HG02938 (cell line): ENCODE measurements at regions not wholly inside any gene's neighbourhood (a gene's known extent, or its start where the extent isn't known, plus 50 kb on each side); places are given as distances from the start of the nearest gene placed in this dataset.

ENCODE experiments used
- ATAC-seq: cut with Tn5 transposase; IDR thresholded peaks from one replicate; pipeline ENCODE4 v1.9.1; 2021; ENCODE audit warnings: mild to moderate bottlenecking, moderate library complexity; ENCODE audit not compliant: unreplicated experiment

GRCh38 chr7:33806298-33807154 is 98.8 kb upstream of the BMPER start:
- no peak for ATAC-seq

DNA sequence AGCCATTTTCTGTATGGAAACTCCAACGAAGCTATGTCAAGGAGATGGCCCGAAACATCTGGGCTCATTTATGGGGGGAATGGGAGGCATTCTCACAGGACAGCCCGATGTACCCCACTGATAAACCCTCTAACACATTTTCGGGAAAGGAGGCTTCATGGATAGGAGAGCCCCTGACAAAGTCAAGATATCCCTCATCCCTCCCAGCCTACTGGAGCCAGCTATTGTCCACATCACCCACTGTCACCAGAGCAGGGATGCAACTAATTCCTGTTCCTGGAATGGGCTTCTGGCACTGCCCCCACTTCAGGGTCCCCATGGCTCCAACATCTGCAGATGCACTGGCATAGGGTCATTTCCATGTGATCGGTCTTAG is 98.2 kb upstream of the BMPER start:
- no peak for ATAC-seq

GRCh38 chr7:33807779-33808482 is 97.4 kb upstream of the BMPER start:
- ATAC-seq, result no peak

DNA sequence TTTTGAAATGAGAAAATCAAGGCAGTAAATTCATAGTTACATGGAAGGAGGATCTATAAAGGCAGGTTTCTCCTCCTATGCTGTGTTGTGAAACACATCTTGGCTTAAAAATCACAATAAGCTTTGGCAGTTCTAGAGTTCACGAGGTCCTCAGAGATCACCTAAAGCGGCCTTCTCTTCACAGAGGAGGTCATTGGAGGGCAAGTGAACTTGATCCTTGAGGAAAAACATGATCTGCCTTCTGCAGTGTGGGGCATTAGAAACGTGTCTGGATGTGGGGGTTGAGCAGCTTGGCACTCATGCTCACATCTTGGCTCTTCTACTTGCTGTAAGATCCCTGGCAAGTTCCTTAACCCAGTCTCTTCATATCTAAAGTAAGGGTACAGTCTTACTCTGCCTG is 96.1 kb upstream of the BMPER start:
- no peak for ATAC-seq

DNA sequence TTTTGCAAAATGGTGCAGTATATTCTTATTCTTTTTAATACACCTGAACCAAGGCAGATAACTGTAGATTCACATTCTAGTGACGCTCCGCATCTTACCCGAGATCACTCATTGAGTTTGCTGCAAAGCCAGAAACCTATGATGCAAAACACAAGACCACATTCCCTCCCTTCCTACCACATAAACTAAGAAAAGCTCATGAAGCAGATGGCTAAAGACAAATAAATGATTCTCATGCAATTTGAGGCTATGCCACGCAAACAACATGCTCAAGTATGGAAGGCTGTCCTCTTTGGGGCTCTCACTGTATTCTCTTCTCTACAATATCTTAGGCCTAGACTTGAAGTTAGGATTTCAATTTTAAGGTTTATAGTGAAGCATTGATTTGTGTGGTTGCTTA is 95.0 kb upstream of the BMPER start:
- no peak for ATAC-seq

DNA sequence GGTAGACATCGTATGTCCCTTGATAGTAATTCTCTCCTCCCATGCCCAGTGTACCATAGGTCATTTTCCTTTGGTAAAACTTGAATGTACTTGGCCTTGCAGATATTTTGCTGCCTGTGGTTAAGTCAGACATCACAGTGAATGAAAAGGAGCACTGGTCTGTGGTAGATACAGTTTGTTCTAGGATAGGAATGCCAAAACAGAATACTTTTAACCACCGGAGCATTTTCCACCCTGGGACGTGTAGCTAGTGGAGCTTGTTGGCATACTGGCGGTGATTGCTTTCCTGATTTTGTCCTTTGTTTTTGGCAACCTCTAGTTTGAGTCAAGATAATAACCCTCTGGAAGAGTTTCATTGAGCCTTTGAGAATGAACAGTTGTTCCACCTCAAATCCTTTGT is 92.0 kb upstream of the BMPER start:
- ATAC-seq, result no peak

- ATAC-seq, result no peak
Observed at GRCh38 chr7:33814400-33814799, 90.9 kb upstream of the BMPER start.

- no peak for ATAC-seq
Observed at GRCh38 chr7:33814936-33815335, 90.4 kb upstream of the BMPER start.

DNA sequence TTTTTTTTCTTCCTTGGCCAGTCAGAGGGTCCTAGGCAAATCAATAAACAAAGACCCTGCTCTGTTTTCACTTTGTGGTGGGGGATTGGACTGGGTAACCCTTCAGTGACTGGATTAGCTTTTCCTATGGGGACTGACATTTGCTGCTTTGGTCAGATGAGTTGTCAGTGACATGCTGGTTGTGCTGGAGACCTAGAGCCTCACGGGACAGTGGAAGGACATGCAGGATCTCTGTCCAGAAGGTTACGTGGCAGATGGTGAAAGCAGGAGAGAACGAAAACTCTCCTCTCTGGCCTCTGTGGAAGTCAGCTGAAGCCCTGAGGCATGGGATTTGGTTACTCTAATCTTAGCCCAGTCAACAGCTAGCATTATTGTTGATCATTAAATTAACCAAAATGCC is 90.0 kb upstream of the BMPER start:
- ATAC-seq, result no peak

GRCh38 chr7:33816106-33816505 is 89.2 kb upstream of the BMPER start:
- no peak for ATAC-seq

DNA sequence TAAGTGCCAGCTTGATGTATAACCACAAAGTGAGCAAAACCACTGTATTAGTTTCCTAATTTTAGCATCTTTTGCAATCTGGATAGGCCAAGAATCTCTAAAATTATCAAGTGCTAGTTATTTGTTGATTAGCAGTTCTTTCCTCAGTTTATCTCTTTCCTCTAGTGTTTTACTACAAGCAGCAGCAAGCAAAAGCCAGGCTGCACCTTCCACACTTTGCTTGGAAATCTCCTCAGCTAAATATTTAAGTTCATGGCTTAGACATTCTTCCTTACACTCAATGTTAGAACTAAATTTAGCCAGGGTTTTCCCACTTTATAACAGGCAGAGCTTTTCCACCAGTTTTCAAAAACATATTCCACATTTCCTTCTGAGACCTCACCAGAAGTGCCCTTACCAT is 85.7 kb upstream of the BMPER start:
- ATAC-seq, result no peak

- no peak for ATAC-seq
Observed at GRCh38 chr7:33820206-33820605, 85.1 kb upstream of the BMPER start.

DNA sequence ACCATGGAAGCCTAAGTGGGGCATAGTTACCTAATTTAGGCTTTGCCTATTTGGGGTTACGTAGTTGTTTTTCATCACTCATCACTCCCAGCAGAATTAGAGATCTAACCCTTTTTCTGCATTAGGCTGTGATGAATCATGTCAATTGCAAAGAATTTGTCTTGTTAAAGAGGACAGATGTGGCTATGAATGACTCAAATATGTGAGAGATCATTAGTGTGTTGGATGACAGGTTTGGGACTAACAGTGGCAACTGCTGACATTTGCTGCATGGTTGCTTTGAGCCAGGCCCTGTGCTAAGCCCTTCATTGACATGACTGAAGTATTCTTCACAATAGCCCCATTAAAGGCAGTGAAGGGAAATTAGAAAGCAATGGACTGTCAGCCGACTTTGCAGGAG is 83.4 kb upstream of the BMPER start:
- ATAC-seq, result no peak

DNA sequence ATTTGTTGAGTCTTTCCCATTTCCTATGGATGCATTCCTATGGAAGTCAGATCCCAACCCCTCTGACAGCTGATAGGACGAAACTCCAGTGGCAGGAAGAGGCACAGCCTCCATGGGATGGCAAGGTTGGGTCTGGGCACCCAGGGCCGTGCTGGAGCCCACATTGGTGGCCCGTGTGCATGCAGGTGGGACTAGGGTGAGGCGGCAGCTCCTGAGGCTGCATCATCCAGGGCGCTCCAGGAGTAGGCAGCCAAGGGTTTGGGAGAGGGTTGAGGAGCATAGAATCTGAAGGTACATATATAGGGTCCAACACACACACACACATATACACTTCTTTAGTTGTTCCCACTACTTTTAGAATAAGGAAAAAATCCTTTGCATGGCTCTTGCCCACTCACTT is 81.4 kb upstream of the BMPER start:
- no peak for ATAC-seq

DNA sequence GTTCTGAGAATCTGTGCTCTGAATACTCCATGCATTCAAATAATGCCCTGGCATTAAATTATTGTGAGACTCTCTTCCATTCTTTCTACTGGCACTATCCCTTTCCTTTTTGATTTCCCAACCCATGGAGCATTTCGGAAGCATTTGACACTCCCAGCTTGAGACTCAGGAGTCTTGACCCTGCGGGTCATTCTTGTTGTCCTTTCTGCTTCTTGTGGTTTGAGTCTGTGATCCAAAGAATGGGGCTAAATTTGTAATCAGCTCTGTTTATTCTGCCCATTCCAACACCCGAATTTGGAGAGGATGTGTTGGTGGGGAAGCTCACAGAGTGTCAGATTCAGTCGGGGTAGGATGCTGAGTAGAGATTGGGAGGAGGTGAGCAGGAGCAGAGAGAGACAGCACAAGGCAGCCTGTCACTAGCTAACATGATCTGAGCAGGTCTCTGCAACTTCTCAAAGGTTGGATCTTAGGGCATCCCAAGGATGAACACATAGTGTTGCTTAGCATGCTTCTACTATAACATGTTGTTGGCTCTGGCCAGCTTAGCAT is 80.4 kb upstream of the BMPER start:
- ATAC-seq, result no peak

DNA sequence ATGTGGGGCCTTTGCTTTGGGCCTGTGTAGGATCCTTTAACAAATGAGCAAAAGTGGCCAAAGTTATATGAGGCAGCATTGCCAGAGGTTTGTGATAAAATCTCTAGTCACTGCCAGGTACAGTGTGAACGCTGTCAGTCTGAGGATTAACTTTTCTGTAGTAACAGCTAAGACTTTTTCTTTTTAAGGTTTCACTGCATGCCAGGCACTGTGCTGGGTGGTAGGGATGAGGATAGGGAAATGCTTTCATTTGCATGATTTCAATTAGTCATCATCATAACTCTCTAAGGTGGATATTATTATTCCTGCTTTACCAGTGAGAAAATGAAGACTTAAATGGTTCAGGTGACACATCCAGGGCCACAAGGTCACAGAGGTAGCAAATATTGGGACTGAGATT is 79.7 kb upstream of the BMPER start:
- no peak for ATAC-seq

DNA sequence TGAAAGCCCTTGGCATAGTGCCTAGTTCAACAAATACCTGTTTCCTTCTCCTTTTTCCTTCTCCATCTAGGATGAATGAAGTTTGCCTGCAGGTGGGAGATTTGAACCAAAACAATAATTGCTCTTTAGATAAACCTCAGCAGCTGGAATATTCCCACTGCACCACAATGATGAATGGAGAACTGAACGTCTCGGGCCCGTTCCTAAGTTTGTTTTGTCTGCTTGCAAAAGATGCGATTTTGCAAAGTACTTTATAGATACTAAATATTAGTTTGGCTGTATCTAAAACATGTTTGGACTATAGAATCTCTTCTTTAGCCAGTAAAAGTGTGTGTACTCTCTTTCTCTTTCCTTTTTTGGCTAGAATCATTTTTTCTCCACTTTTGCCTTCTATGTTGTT is 75.8 kb upstream of the BMPER start:
- ATAC-seq, result no peak

GRCh38 chr7:33831389-33832141 is 73.8 kb upstream of the BMPER start:
- no peak for ATAC-seq

- ATAC-seq, result no peak
Observed at GRCh38 chr7:33832271-33832721, 73.0 kb upstream of the BMPER start.

DNA sequence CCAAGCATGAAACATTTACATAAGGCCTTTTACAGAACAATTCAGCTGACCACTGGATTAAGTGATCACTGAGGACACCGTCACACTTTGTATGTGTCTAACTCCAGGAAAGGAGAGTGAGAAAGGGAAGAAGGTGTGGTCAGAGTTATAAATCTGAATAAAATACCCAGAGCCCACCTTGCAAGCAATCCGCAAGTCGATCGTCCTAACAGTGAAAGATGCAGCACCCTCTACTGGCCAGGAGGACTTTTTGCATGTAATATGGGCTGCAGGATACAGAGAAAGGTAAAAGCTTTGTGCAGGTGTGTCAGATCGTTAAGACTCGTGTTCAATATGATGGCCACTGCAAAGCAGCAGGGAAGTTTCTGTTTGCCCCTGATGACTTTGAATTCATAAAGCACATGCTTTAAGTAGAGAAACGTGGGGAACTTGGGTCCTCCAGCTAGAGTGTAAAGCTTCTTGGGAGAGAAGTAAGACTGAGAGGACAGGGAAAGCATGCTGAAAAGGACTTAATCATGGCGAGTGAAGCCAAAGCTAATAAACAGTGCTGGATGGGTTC is 68.5 kb upstream of the BMPER start:
- ATAC-seq, result no peak

- ATAC-seq, result no peak
Observed at GRCh38 chr7:33837356-33837851, 67.9 kb upstream of the BMPER start.
